Activated effector memory CD4-positive, alpha-beta T cell treated with Interleukin-2 at 50 U/mL for 16 hours (primary cell): ENCODE measurements at regions not wholly inside any gene's neighbourhood (a gene's known extent, or its start where the extent isn't known, plus 50 kb on each side); places are given as distances from the start of the nearest gene placed in this dataset.
"Not testable (repeated sequence)": the region's sequence is repeated elsewhere in the genome, so short reads cannot be mapped to it uniquely, and the experiment has no call there.

Experiments used
- DNase-seq: peaks from one replicate; pipeline ENCODE4 v3.0.0-alpha.2; 2020

- DNase-seq = no peak
Observed at GRCh38 chr5:158039911-158040347, 181.0 kb upstream of the CLINT1 start.

GRCh38 chr5:158039441-158039840 is 180.5 kb upstream of the CLINT1 start:
- no peak for DNase-seq

- DNase-seq = not testable (repeated sequence)
Observed at GRCh38 chr5:158036983-158037595, 178.1 kb upstream of the CLINT1 start.

- not testable (repeated sequence) for DNase-seq
Observed at GRCh38 chr5:158034586-158034985, 175.6 kb upstream of the CLINT1 start.

GRCh38 chr5:158033724-158034123 is 174.8 kb upstream of the CLINT1 start:
- DNase-seq = no peak

GRCh38 chr5:158033076-158033475 is 174.1 kb upstream of the CLINT1 start:
- DNase-seq = no peak

- no peak for DNase-seq
Observed at GRCh38 chr5:158032246-158032645, 173.3 kb upstream of the CLINT1 start.

GRCh38 chr5:158027806-158028775 is 169.1 kb upstream of the CLINT1 start:
- no peak for DNase-seq

GRCh38 chr5:158026304-158027031 is 167.5 kb upstream of the CLINT1 start:
- no peak for DNase-seq

GRCh38 chr5:158023266-158023665 is 164.3 kb upstream of the CLINT1 start:
- no peak for DNase-seq

GRCh38 chr5:158022837-158023236 is 163.9 kb upstream of the CLINT1 start:
- DNase-seq = no peak

- DNase-seq = no peak
Observed at GRCh38 chr5:158022393-158022792, 163.4 kb upstream of the CLINT1 start.

GRCh38 chr5:158020555-158021418 is 161.8 kb upstream of the CLINT1 start:
- DNase-seq = no peak

GRCh38 chr5:158017469-158017868 is 158.5 kb upstream of the CLINT1 start:
- DNase-seq = no peak

GRCh38 chr5:158014372-158014771 is 155.4 kb upstream of the CLINT1 start:
- DNase-seq = no peak

GRCh38 chr5:158013939-158014338 is 155.0 kb upstream of the CLINT1 start:
- no peak for DNase-seq

- no peak for DNase-seq
Observed at GRCh38 chr5:158013303-158013702, 154.4 kb upstream of the CLINT1 start.

GRCh38 chr5:158011422-158011821 is 152.5 kb upstream of the CLINT1 start:
- DNase-seq = no peak

- no peak for DNase-seq
Observed at GRCh38 chr5:158010831-158011230, 151.9 kb upstream of the CLINT1 start.

- no peak for DNase-seq
Observed at GRCh38 chr5:158007336-158007735, 148.4 kb upstream of the CLINT1 start.

- no peak for DNase-seq
Observed at GRCh38 chr5:157999696-158000095, 140.8 kb upstream of the CLINT1 start.

- DNase-seq = no peak
Observed at GRCh38 chr5:157997991-157998504, 139.1 kb upstream of the CLINT1 start.
